Mesodermal cell (in vitro differentiated cells): ENCODE measurements at regions not wholly inside any gene's neighbourhood (a gene's known extent, or its start where the extent isn't known, plus 50 kb on each side); places are given as distances from the start of the nearest gene placed in this dataset.

Experiments
- H3K27ac ChIP-seq: 2 replicates; pipeline ENCODE4 v1.7.0; 2013; ENCODE audit warnings: mild to moderate bottlenecking, low read depth, low read length, moderate library complexity; ENCODE audit not compliant: severe bottlenecking
- H3K36me3 ChIP-seq: 2 replicates; pipeline ENCODE4 v1.7.1; 2013; ENCODE audit warnings: mild to moderate bottlenecking, low read length, moderate library complexity; ENCODE audit not compliant: control insufficient read depth, insufficient read depth
- H3K4me1 ChIP-seq: one replicate; pipeline ENCODE4 v1.7.1; 2013; ENCODE audit warnings: mild to moderate bottlenecking, low read length; ENCODE audit not compliant: insufficient read depth, control insufficient read depth, poor library complexity, severe bottlenecking
- H3K4me3 ChIP-seq: 2 replicates; pipeline ENCODE4 v1.7.0; 2013; ENCODE audit warnings: low read length, control low read depth, mild to moderate bottlenecking; ENCODE audit not compliant: insufficient read depth, poor library complexity, severe bottlenecking; ENCODE audit errors: extremely low read depth
- H3K9me3 ChIP-seq: 2 replicates; pipeline ENCODE4 v1.7.1; 2013; ENCODE audit warnings: mild to moderate bottlenecking, low read length, moderate library complexity; ENCODE audit not compliant: control insufficient read depth
- WGBS, 2 experiments: methylation state at CpG; one replicate each; pipeline ENCODE4 v1.1.5; 2013; ENCODE audit warnings: missing lambda C conversion rate in 2 of 2; ENCODE audit not compliant: insufficient coverage in 2 of 2; 5-methylcytosine and 5-hydroxymethylcytosine counted together

- no peaks in the 10 kb centered on the region for H3K4me1 ChIP-seq
- no peak overlapping the region for H3K27ac ChIP-seq
- H3K4me3 ChIP-seq, result no peak overlapping the region
- 60 to 78% methylated on average over 1 of the region's 3 CpGs for WGBS, 2 experiments
- no peaks in the 10 kb centered on the region for H3K36me3 ChIP-seq
- H3K9me3 ChIP-seq, result no peaks in the 10 kb centered on the region
Observed at GRCh38 chr10:85193796-85194195, 865.4 kb downstream of the CCSER2 start.

GRCh38 chr10:85194706-85195105 lies 866.3 kb downstream of the CCSER2 start:
- Histone ChIP-seq H3K27ac (no peak overlapping the region), H3K4me1 (no peaks in the 10 kb centered on the region), H3K9me3 (no peaks in the 10 kb centered on the region), H3K4me3 (no peak overlapping the region), H3K36me3 (no peaks in the 10 kb centered on the region)
- 40 to 57% methylated on average over 1 of the region's 1 CpG for WGBS, 2 experiments

- Histone ChIP-seq H3K36me3 (no peaks in the 10 kb centered on the region), H3K27ac (no peak overlapping the region), H3K4me3 (no peak overlapping the region), H3K4me1 (no peaks in the 10 kb centered on the region), H3K9me3 (no peaks in the 10 kb centered on the region)
- WGBS, 2 experiments, result 71 to 100% methylated on average over 1 of the region's 2 CpGs
Observed at GRCh38 chr10:85195596-85195995, 867.2 kb downstream of the CCSER2 start.

GRCh38 chr10:85204814-85205213 lies 876.4 kb downstream of the CCSER2 start:
- no peak overlapping the region for H3K4me3 ChIP-seq
- 93% methylated on average over 3 of the region's 5 CpGs for WGBS, 2 experiments
- no peaks in the 10 kb centered on the region for H3K4me1 ChIP-seq
- H3K9me3 ChIP-seq, result no peaks in the 10 kb centered on the region
- no peaks in the 10 kb centered on the region for H3K36me3 ChIP-seq
- H3K27ac ChIP-seq, result no peak overlapping the region

GRCh38 chr10:85212526-85212925 lies 884.1 kb downstream of the CCSER2 start:
- Histone ChIP-seq H3K9me3 (no peaks in the 10 kb centered on the region), H3K4me1 (no peaks in the 10 kb centered on the region), H3K4me3 (no peak overlapping the region), H3K36me3 (no peaks in the 10 kb centered on the region), H3K27ac (no peak overlapping the region)
- 20 to 63% methylated on average over 1 of the region's 1 CpG for WGBS, 2 experiments

GRCh38 chr10:85213493-85213892 lies 885.1 kb downstream of the CCSER2 start:
- no peaks in the 10 kb centered on the region for H3K36me3 ChIP-seq
- no peaks in the 10 kb centered on the region for H3K9me3 ChIP-seq
- WGBS, 2 experiments, result 100% methylated on average over 1 of the region's 1 CpG; no CpG with 5 or more reads in 1 of the 2 experiments
- H3K27ac ChIP-seq, result no peak overlapping the region
- no peak overlapping the region for H3K4me3 ChIP-seq
- no peaks in the 10 kb centered on the region for H3K4me1 ChIP-seq

GRCh38 chr10:85222300-85222699 lies 893.9 kb downstream of the CCSER2 start:
- Histone ChIP-seq H3K27ac (no peak overlapping the region), H3K36me3 (no peaks in the 10 kb centered on the region), H3K9me3 (no peaks in the 10 kb centered on the region), H3K4me1 (no peaks in the 10 kb centered on the region), H3K4me3 (no peak overlapping the region)
- no CpG with 5 or more reads among the region's 2 CpGs for WGBS, 2 experiments

GRCh38 chr10:85224366-85224940 lies 896.1 kb downstream of the CCSER2 start:
- no peaks in the 10 kb centered on the region for H3K4me1 ChIP-seq
- H3K36me3 ChIP-seq, result no peaks in the 10 kb centered on the region
- H3K4me3 ChIP-seq, result no peak overlapping the region
- no peak overlapping the region for H3K27ac ChIP-seq
- WGBS, 2 experiments, result 74 to 88% methylated on average over 5 of the region's 6 CpGs
- H3K9me3 ChIP-seq, result no peaks in the 10 kb centered on the region

- Histone ChIP-seq H3K4me1 (no peaks in the 10 kb centered on the region), H3K36me3 (no peaks in the 10 kb centered on the region), H3K4me3 (no peak overlapping the region), H3K9me3 (no peaks in the 10 kb centered on the region), H3K27ac (no peak overlapping the region)
- 78 to 94% methylated on average over 2 of the region's 2 CpGs for WGBS, 2 experiments
Observed at GRCh38 chr10:85225311-85225710, 896.9 kb downstream of the CCSER2 start.

GRCh38 chr10:85226596-85226995 lies 898.2 kb downstream of the CCSER2 start:
- H3K27ac ChIP-seq, result no peak overlapping the region
- H3K4me3 ChIP-seq, result no peak overlapping the region
- no peaks in the 10 kb centered on the region for H3K4me1 ChIP-seq
- 71% methylated on average over 2 of the region's 2 CpGs; no CpG with 5 or more reads in 1 of the 2 experiments for WGBS, 2 experiments
- no peaks in the 10 kb centered on the region for H3K36me3 ChIP-seq
- H3K9me3 ChIP-seq, result no peaks in the 10 kb centered on the region

GRCh38 chr10:85228726-85229125 lies 900.3 kb downstream of the CCSER2 start:
- 90% methylated on average over 1 of the region's 1 CpG; no CpG with 5 or more reads in 1 of the 2 experiments for WGBS, 2 experiments
- Histone ChIP-seq H3K9me3 (no peaks in the 10 kb centered on the region), H3K4me1 (no peaks in the 10 kb centered on the region), H3K4me3 (no peak overlapping the region), H3K27ac (no peak overlapping the region), H3K36me3 (no peaks in the 10 kb centered on the region)
